Sigmoid colon (tissue), 4 donors: ENCODE measurements at regions not wholly inside any gene's neighbourhood (a gene's known extent, or its start where the extent isn't known, plus 50 kb on each side); places are given as distances from the start of the nearest gene placed in this dataset.

ENCODE experiments used
- EP300 ChIP-seq, 4 donors: sonication (generic); formaldehyde crosslinking; IDR thresholded peaks; one replicate each; pipeline ENCODE4 v1.6.1; 2017; ENCODE audit warnings: antibody characterized with exemption in 4 of 4
- POLR2A ChIP-seq, 2 donors: fragments of 450-650 bp; IDR thresholded peaks; one replicate each; pipeline ENCODE4 v1.6.1; 2016; ENCODE audit warnings: antibody characterized with exemption in 2 of 2, mild to moderate bottlenecking in 2 of 2, moderate library complexity in 2 of 2
- POLR2AphosphoS5 ChIP-seq, 4 donors: sonication (generic); formaldehyde crosslinking; IDR thresholded peaks; one replicate each; pipeline ENCODE4 v1.6.1; 2017; ENCODE audit warnings: antibody characterized with exemption in 4 of 4
- TF ChIP-seq, protein P1 (sequence below), 4 experiments: fragments of 450-650 bp in 3 of 4; fragments of 200-600 bp in 1 of 4; IDR thresholded peaks; one replicate each; pipeline ENCODE4 v1.5.1; 2016 to 2019; ENCODE audit warnings: antibody characterized with exemption in 4 of 4, mild to moderate bottlenecking in 3 of 4, moderate library complexity in 2 of 4

DNA sequence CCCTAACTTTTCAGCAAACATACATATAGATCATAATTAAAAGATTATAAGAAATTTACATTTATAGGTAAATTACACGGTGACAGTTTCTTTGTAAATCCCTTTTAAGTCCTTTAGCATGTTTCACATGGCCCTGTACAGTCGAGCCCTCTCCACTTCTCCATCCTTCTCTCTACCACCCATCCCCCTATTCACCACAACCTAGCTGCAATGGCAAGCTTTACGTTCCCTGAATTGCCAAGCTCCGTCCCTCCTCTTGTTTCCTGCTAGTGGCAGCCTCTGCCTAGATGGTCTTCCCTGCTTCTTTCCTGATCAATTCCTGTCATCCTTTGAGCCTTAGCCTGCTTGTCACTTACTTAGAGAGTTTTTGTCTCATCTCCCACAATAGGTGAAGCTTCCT, 116.2 kb downstream of the TMA16 start:
- TF ChIP-seq POLR2AphosphoS5 (IDR thresholded peaks at IDR 0.05): no peak
- no peak for TF ChIP-seq EP300 (IDR thresholded peaks at IDR 0.05)
- TF ChIP-seq, protein P1, sequence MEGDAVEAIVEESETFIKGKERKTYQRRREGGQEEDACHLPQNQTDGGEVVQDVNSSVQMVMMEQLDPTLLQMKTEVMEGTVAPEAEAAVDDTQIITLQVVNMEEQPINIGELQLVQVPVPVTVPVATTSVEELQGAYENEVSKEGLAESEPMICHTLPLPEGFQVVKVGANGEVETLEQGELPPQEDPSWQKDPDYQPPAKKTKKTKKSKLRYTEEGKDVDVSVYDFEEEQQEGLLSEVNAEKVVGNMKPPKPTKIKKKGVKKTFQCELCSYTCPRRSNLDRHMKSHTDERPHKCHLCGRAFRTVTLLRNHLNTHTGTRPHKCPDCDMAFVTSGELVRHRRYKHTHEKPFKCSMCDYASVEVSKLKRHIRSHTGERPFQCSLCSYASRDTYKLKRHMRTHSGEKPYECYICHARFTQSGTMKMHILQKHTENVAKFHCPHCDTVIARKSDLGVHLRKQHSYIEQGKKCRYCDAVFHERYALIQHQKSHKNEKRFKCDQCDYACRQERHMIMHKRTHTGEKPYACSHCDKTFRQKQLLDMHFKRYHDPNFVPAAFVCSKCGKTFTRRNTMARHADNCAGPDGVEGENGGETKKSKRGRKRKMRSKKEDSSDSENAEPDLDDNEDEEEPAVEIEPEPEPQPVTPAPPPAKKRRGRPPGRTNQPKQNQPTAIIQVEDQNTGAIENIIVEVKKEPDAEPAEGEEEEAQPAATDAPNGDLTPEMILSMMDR (IDR thresholded peaks at IDR 0.05): no peak
- no peak for TF ChIP-seq POLR2A (IDR thresholded peaks at IDR 0.05)
